ENCODE measurements at regions not wholly inside any gene's neighbourhood (a gene's known extent, or its start where the extent isn't known, plus 50 kb on each side); places are given as distances from the start of the nearest gene placed in this dataset.

GRCh38 chr5:88395264-88395663 lies 126.6 kb upstream of the TMEM161B start:
- no peak overlapping the region for H3K27ac ChIP-seq
- no peak for TF ChIP-seq CTCF (IDR thresholded peaks at IDR 0.05; ENCODE audit: low read depth, low read length, missing control alignments)
- no peaks in the 10 kb centered on the region for H3K27me3 ChIP-seq (replicated peaks)
- H3K4me3 ChIP-seq (ENCODE audit: low read depth, low read length): no peak overlapping the region
- no peak for DNase-seq
- in situ Hi-C loops (cut with HindIII; ENCODE audit: low pct_ligation_motif_present, low sequenced_read_pairs): no loop called here
- H3K36me3 ChIP-seq (replicated peaks): no peaks in the 10 kb centered on the region

GRCh38 chr5:88394536-88395175 lies 126.0 kb upstream of the TMEM161B start:
- no peaks in the 10 kb centered on the region for H3K36me3 ChIP-seq (replicated peaks)
- no peak overlapping the region for H3K4me3 ChIP-seq (ENCODE audit: low read depth, low read length)
- TF ChIP-seq CTCF (IDR thresholded peaks at IDR 0.05; ENCODE audit: low read depth, low read length, missing control alignments): no peak
- in situ Hi-C loops (cut with HindIII; ENCODE audit: low pct_ligation_motif_present, low sequenced_read_pairs): no loop called here
- DNase-seq: no peak
- H3K27ac ChIP-seq: no peak overlapping the region
- no peaks in the 10 kb centered on the region for H3K27me3 ChIP-seq (replicated peaks)

GRCh38 chr5:88393716-88394535 lies 125.3 kb upstream of the TMEM161B start:
- H3K27me3 ChIP-seq (replicated peaks): no peaks in the 10 kb centered on the region
- no peaks in the 10 kb centered on the region for H3K36me3 ChIP-seq (replicated peaks)
- H3K4me3 ChIP-seq (ENCODE audit: low read depth, low read length): no peak overlapping the region
- no peak for DNase-seq
- no peak overlapping the region for H3K27ac ChIP-seq
- no peak for TF ChIP-seq CTCF (IDR thresholded peaks at IDR 0.05; ENCODE audit: low read depth, low read length, missing control alignments)
- in situ Hi-C loops (cut with HindIII; ENCODE audit: low pct_ligation_motif_present, low sequenced_read_pairs): no loop called here

GRCh38 chr5:88393042-88393441 lies 124.4 kb upstream of the TMEM161B start:
- DNase-seq: no peak
- no peak overlapping the region for H3K27ac ChIP-seq
- no peaks in the 10 kb centered on the region for H3K36me3 ChIP-seq (replicated peaks)
- no peak for TF ChIP-seq CTCF (IDR thresholded peaks at IDR 0.05; ENCODE audit: low read depth, low read length, missing control alignments)
- in situ Hi-C loops (cut with HindIII; ENCODE audit: low pct_ligation_motif_present, low sequenced_read_pairs): no loop called here
- H3K4me3 ChIP-seq (ENCODE audit: low read depth, low read length): no peak overlapping the region
- no peaks in the 10 kb centered on the region for H3K27me3 ChIP-seq (replicated peaks)

GRCh38 chr5:88391991-88392390 lies 123.3 kb upstream of the TMEM161B start:
- no peak for TF ChIP-seq CTCF (IDR thresholded peaks at IDR 0.05; ENCODE audit: low read depth, low read length, missing control alignments)
- no peak overlapping the region for H3K4me3 ChIP-seq (ENCODE audit: low read depth, low read length)
- DNase-seq: no peak
- H3K36me3 ChIP-seq (replicated peaks): no peaks in the 10 kb centered on the region
- no peaks in the 10 kb centered on the region for H3K27me3 ChIP-seq (replicated peaks)
- no peak overlapping the region for H3K27ac ChIP-seq
- in situ Hi-C loops (cut with HindIII; ENCODE audit: low pct_ligation_motif_present, low sequenced_read_pairs): no loop called here

Data from brain microvascular endothelial cell (primary cell).